Panc1 (cell line): ENCODE measurements at regions not wholly inside any gene's neighbourhood (a gene's known extent, or its start where the extent isn't known, plus 50 kb on each side); places are given as distances from the start of the nearest gene placed in this dataset.

ENCODE experiments used
- ATAC-seq: fragments of 200-7000 bp; cut with Tn5 transposase; 2 replicates; pipeline ENCODE4 v1.9.1; 2020; ENCODE audit warnings: mild to moderate bottlenecking, moderate library complexity
- BruUV-seq: library from RNA; stranded (reverse); fragments of 400-500 nt; replicated peaks from 2 replicates; lab custom pipeline; 2021; lab: Mats Ljungman, UMichigan
- CTCF ChIA-PET: fragments of 300-600 bp; sonication (Branson Sonifier 250); formaldehyde crosslinking; loops from one replicate; lab custom pipeline; 2022; ENCODE audit warnings: antibody characterized with exemption; lab: Charles Lee
- POLR2A ChIA-PET: fragments of 300-600 bp; sonication (Branson Sonifier 250); formaldehyde crosslinking; loops from one replicate; lab custom pipeline; 2022; ENCODE audit warnings: antibody characterized with exemption; lab: Charles Lee
- DNase-seq: peaks from one replicate; pipeline ENCODE4 v3.0.0-alpha.2; 2010; ENCODE audit warnings: low read depth, low spot score
- H3K27ac ChIP-seq: 2 replicates; pipeline ENCODE4 v1.5.1; 2011; ENCODE audit warnings: mild to moderate bottlenecking, low read length, inconsistent platforms
- H3K27me3 ChIP-seq: fragments of 200-500 bp; sonication (Bioruptor generic); 2 replicates; pipeline ENCODE4 v1.6.0; 2014; ENCODE audit warnings: low read length, inconsistent platforms; ENCODE audit not compliant: control insufficient read depth, insufficient read depth
- H3K36me3 ChIP-seq: fragments of 200-500 bp; sonication (Bioruptor generic); 2 replicates; pipeline ENCODE4 v1.5.1; 2014; ENCODE audit warnings: inconsistent platforms, mild to moderate bottlenecking, low read length, moderate library complexity; ENCODE audit not compliant: control insufficient read depth, insufficient read depth
- H3K4me1 ChIP-seq: 2 replicates; pipeline ENCODE4 v1.5.1; 2011; ENCODE audit warnings: inconsistent platforms, mild to moderate bottlenecking, low read length, moderate library complexity; ENCODE audit not compliant: control insufficient read depth, insufficient read depth
- H3K4me3 ChIP-seq, 2 experiments: 2 replicates each; pipeline ENCODE4 v1.5.1; 2011 to 2012; ENCODE audit warnings: low read depth in 2 of 2, low read length in 2 of 2, mild to moderate bottlenecking in 2 of 2, inconsistent platforms in 1 of 2, moderate library complexity in 1 of 2
- H3K9me3 ChIP-seq: fragments of 200-500 bp; sonication (Bioruptor generic); 2 replicates; pipeline ENCODE4 v1.5.1; 2014; ENCODE audit warnings: low read depth, mild to moderate bottlenecking, inconsistent platforms, low read length, moderate library complexity; ENCODE audit not compliant: control insufficient read depth, insufficient read depth
- POLR2AphosphoS5 ChIP-seq: IDR thresholded peaks from 2 replicates; pipeline ENCODE4 v1.6.1; 2012; ENCODE audit warnings: mild to moderate bottlenecking, low read depth, low read length, moderate library complexity
- SIN3A ChIP-seq: IDR thresholded peaks from 2 replicates; pipeline ENCODE4 v1.6.1; 2012; ENCODE audit warnings: low read depth, mild to moderate bottlenecking, low read length, moderate library complexity, borderline replicate concordance; ENCODE audit not compliant: insufficient read depth
- TCF7L2 ChIP-seq: IDR thresholded peaks from 2 replicates; pipeline ENCODE4 v1.6.1; 2011; ENCODE audit warnings: mild to moderate bottlenecking, low read depth, low read length, inconsistent platforms
- in situ Hi-C: cut with HindIII; loops from 2 replicates; pipeline ENCODE4 v1.10.0; 2016; ENCODE audit warnings: low sequenced_read_pairs, low pct_unique_long_range_greater_than_20kb
- intact Hi-C: fragments of 100-400 bp; cut with micrococcal nuclease; formaldehyde crosslinking; loops from one replicate; pipeline ENCODE4 v1.10.0; 2022; ENCODE audit not compliant: unreplicated experiment
- TF ChIP-seq, protein P1 (sequence below), 2 experiments: IDR thresholded peaks; 2 replicates each; pipeline ENCODE4 v1.6.1; 2011 to 2012; ENCODE audit warnings: low read depth in 2 of 2, control low read depth in 1 of 2, low read length in 1 of 2, mild to moderate bottlenecking in 1 of 2, moderate library complexity in 1 of 2; ENCODE audit not compliant: insufficient read depth in 1 of 2
- TF ChIP-seq, protein P2 (sequence below): fragments of 450-650 bp; IDR thresholded peaks from 2 replicates; pipeline ENCODE4 v1.5.1; 2017; ENCODE audit warnings: mild to moderate bottlenecking

DNA sequence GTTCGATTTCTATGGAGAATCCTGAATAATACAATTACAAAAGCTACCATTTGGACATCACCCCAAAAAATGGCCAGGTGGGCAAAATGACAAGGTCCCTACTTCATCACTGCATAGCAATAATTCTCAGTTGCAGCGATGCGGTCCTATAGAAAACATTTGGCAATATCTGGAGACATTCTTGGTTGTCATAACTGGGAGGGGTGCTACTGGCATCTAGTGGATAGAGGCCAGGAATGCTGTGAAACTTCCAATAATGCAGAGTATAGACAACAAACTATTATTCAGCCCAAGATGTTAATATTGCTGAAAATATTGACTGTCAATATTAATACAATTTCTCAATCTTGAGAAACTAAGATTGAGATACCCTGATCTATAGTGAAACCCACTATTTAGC lies 637.8 kb upstream of the PKDCC start:
- ChIA-PET CTCF (no interaction called here), POLR2A (no interaction called here)
- no peak for ATAC-seq
- Histone ChIP-seq H3K36me3 (no peaks in the 10 kb centered on the region), H3K27ac (no peak overlapping the region), H3K9me3 (no peaks in the 10 kb centered on the region), H3K27me3 (no peaks in the 10 kb centered on the region), H3K4me3 (no peak overlapping the region), H3K4me1 (no peaks in the 10 kb centered on the region)
- intact Hi-C loops (loop anchor here (10.0 kb wide), 2 partner anchors 285 to 375 kb away; no protein-coding TSS in a partner anchor), in situ Hi-C loops (no loop called here)
- no peak for TF ChIP-seq TCF7L2
- TF ChIP-seq, protein P1, sequence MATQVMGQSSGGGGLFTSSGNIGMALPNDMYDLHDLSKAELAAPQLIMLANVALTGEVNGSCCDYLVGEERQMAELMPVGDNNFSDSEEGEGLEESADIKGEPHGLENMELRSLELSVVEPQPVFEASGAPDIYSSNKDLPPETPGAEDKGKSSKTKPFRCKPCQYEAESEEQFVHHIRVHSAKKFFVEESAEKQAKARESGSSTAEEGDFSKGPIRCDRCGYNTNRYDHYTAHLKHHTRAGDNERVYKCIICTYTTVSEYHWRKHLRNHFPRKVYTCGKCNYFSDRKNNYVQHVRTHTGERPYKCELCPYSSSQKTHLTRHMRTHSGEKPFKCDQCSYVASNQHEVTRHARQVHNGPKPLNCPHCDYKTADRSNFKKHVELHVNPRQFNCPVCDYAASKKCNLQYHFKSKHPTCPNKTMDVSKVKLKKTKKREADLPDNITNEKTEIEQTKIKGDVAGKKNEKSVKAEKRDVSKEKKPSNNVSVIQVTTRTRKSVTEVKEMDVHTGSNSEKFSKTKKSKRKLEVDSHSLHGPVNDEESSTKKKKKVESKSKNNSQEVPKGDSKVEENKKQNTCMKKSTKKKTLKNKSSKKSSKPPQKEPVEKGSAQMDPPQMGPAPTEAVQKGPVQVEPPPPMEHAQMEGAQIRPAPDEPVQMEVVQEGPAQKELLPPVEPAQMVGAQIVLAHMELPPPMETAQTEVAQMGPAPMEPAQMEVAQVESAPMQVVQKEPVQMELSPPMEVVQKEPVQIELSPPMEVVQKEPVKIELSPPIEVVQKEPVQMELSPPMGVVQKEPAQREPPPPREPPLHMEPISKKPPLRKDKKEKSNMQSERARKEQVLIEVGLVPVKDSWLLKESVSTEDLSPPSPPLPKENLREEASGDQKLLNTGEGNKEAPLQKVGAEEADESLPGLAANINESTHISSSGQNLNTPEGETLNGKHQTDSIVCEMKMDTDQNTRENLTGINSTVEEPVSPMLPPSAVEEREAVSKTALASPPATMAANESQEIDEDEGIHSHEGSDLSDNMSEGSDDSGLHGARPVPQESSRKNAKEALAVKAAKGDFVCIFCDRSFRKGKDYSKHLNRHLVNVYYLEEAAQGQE (IDR thresholded peaks at IDR 0.05; ENCODE audit: insufficient read depth in 1 of 2, low read depth in 2 of 2, low read length in 1 of 2): no peak
- TF ChIP-seq POLR2AphosphoS5: no peak
- TF ChIP-seq SIN3A: no peak
- TF ChIP-seq, protein P2, sequence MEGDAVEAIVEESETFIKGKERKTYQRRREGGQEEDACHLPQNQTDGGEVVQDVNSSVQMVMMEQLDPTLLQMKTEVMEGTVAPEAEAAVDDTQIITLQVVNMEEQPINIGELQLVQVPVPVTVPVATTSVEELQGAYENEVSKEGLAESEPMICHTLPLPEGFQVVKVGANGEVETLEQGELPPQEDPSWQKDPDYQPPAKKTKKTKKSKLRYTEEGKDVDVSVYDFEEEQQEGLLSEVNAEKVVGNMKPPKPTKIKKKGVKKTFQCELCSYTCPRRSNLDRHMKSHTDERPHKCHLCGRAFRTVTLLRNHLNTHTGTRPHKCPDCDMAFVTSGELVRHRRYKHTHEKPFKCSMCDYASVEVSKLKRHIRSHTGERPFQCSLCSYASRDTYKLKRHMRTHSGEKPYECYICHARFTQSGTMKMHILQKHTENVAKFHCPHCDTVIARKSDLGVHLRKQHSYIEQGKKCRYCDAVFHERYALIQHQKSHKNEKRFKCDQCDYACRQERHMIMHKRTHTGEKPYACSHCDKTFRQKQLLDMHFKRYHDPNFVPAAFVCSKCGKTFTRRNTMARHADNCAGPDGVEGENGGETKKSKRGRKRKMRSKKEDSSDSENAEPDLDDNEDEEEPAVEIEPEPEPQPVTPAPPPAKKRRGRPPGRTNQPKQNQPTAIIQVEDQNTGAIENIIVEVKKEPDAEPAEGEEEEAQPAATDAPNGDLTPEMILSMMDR: no peak
- DNase-seq: no peak
- no TSS peak for BruUV-seq

DNA sequence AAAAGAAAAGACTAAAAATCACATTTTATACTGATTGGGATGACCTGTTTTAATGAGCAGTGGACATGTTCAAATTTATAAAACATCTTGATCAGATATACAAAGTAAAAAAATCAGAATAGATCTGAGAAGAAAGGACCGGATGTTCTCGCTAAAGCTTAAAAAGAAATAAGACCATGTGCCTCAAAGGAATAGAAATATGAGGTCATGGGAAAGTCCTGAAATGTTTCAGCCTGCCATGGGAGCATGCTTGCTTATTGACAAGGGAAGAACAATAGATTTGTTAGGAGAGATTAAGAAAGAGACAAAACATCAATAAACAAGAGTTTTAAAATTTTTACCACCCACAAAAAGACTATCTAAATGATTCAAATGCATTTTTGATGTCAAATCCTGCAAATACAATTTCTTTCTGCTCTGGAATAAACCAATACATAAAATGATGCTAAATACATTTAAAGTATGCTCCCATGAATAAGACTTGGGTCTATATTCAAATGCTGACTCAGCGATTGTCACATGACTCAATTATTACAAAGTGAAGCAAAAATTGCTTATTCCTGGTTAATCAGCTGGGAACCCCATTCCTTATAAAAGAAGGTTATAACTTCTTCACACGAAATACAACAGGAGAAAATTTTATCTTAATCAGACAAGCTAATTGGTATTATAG lies 633.9 kb upstream of the PKDCC start:
- in situ Hi-C loops (no loop called here), intact Hi-C loops (loop anchor here (10.0 kb wide), 2 partner anchors 281 to 371 kb away; no protein-coding TSS in a partner anchor)
- Histone ChIP-seq H3K36me3 (no peaks in the 10 kb centered on the region), H3K4me1 (no peaks in the 10 kb centered on the region), H3K27ac (no peak overlapping the region), H3K9me3 (no peaks in the 10 kb centered on the region), H3K4me3 (no peak overlapping the region), H3K27me3 (no peaks in the 10 kb centered on the region)
- BruUV-seq: no TSS peak
- TF ChIP-seq, protein P1 (IDR thresholded peaks at IDR 0.05; ENCODE audit: insufficient read depth in 1 of 2, low read depth in 2 of 2, low read length in 1 of 2): no peak
- TF ChIP-seq POLR2AphosphoS5: no peak
- TF ChIP-seq, protein P2: no peak
- TF ChIP-seq SIN3A: no peak
- no peak for TF ChIP-seq TCF7L2
- ATAC-seq (no peak), DNase-seq (no peak)
- CTCF ChIA-PET: interaction anchor here (0.7 to 1.3 kb wide), 2 partner anchors 14 to 285 kb away, joined by 3 to 4 read pairs; no protein-coding TSS in a partner anchor
- POLR2A ChIA-PET: no interaction called here
